CD4-positive, alpha-beta T cell (primary cell): ENCODE measurements at regions not wholly inside any gene's neighbourhood (a gene's known extent, or its start where the extent isn't known, plus 50 kb on each side); places are given as distances from the start of the nearest gene placed in this dataset.

Experiments used
- ATAC-seq: fragments of 200-7000 bp; cut with Tn5 transposase; one replicate; pipeline ENCODE4 v1.10.0; 2022; ENCODE audit warnings: mild to moderate bottlenecking; ENCODE audit not compliant: poor library complexity
- CTCF ChIA-PET: fragments of 350-600 bp; sonication (Branson Sonifier 250); formaldehyde crosslinking; loops from one replicate; lab custom pipeline; 2021; ENCODE audit warnings: antibody characterized with exemption, inconsistent platforms; lab: Charles Lee
- POLR2A ChIA-PET: fragments of 350-600 bp; sonication (Branson Sonifier 250); formaldehyde crosslinking; loops from one replicate; lab custom pipeline; 2021; ENCODE audit warnings: antibody characterized with exemption, inconsistent platforms; lab: Charles Lee
- DNase-seq, 14 experiments: peaks; one replicate each; pipeline ENCODE4 v3.0.0-alpha.2; 2013 to 2020; ENCODE audit warnings: mixed read lengths in 2 of 14
- H3K27ac ChIP-seq, 2 donors: one replicate each; pipeline versions ENCODE4 v1.5.1 to v1.7.0; 2013; ENCODE audit warnings: low read length in 2 of 2, low read depth in 1 of 2, mild to moderate bottlenecking in 1 of 2
- H3K27me3 ChIP-seq, 2 experiments: 1 replicate in 1 of 2; 2 replicates in 1 of 2; pipeline versions ENCODE4 v1.6.1 to v1.7.0; 2013; ENCODE audit warnings: low read length in 2 of 2, control low read depth in 1 of 2, mild to moderate bottlenecking in 1 of 2, moderate library complexity in 1 of 2; ENCODE audit not compliant: insufficient read depth in 2 of 2, control insufficient read depth in 1 of 2
- H3K36me3 ChIP-seq: one replicate; pipeline ENCODE4 v1.6.1; 2013; ENCODE audit warnings: low read length, control low read depth; ENCODE audit not compliant: insufficient read depth
- H3K4me1 ChIP-seq: one replicate; pipeline ENCODE4 v1.6.1; 2013; ENCODE audit warnings: low read length, control low read depth; ENCODE audit not compliant: insufficient read depth
- H3K4me3 ChIP-seq: one replicate; pipeline ENCODE4 v1.5.1; 2013; ENCODE audit warnings: mild to moderate bottlenecking, low read length, moderate library complexity
- H3K9me3 ChIP-seq, 2 experiments: 1 replicate in 1 of 2; 2 replicates in 1 of 2; pipeline versions ENCODE4 v1.6.1 to v1.7.0; 2013; ENCODE audit warnings: low read length in 2 of 2, mild to moderate bottlenecking in 2 of 2, control low read depth in 1 of 2, moderate library complexity in 1 of 2; ENCODE audit not compliant: control insufficient read depth in 1 of 2, insufficient read depth in 1 of 2
- H3K27ac Mint-ChIP-seq: one replicate; pipeline ENCODE4 v1.8.0; 2020; ENCODE audit warnings: mixed read lengths
- H3K27me3 Mint-ChIP-seq: one replicate; pipeline ENCODE4 v1.8.0; 2021; ENCODE audit warnings: mixed read lengths
- H3K36me3 Mint-ChIP-seq: one replicate; pipeline ENCODE4 v1.8.0; 2021; ENCODE audit warnings: low read depth, mixed read lengths
- H3K4me1 Mint-ChIP-seq: one replicate; pipeline ENCODE4 v1.8.0; 2021; ENCODE audit warnings: low read depth, mixed read lengths
- H3K4me3 Mint-ChIP-seq: one replicate; pipeline ENCODE4 v1.8.0; 2020; ENCODE audit warnings: mild to moderate bottlenecking, mixed read lengths
- H3K9me3 Mint-ChIP-seq: one replicate; pipeline ENCODE4 v1.8.0; 2020; ENCODE audit warnings: mixed read lengths
- CTCF ChIP-seq: fragments of 200-600 bp; IDR thresholded peaks from one replicate; pipeline ENCODE4 v1.8.0; 2022; ENCODE audit warnings: antibody characterized with exemption, mild to moderate bottlenecking
- intact Hi-C, 2 experiments: fragments of 100-400 bp; cut with DNase I in 1 of 2; cut with micrococcal nuclease in 1 of 2; formaldehyde crosslinking; loops; one replicate each; pipeline versions ENCODE4 v1.15.1 to v1.9.0; 2023 to 2025; cut with DNase I, micrococcal nuclease

DNA sequence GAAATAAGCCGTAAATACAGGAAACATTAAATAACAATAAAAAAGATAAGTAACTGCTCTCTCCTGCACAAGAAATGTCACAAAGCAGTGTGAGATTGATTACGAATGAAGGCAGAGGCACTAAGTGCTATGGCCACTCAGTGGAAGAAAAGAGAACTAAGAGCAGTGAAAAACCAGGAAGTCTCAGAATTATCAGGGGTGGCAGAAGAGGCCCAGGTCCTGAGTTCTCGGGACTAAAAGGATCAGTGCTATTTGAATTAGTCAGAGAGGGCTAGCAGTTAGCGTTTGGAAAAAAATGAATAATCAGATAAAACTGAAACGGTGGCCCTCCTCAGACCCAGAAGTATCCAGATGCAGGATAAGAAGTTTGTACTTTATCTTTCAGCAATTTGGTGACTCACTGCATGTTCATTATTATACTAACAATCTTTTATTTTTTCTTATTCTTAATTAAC, 367.1 kb downstream of the ZEB2 start:
- Mint-ChIP-seq H3K9me3 (no peaks in the 10 kb centered on the region), H3K27ac (no peak overlapping the region), H3K4me3 (no peak overlapping the region), H3K27me3 (no peaks in the 10 kb centered on the region), H3K36me3 (no peaks in the 10 kb centered on the region), H3K4me1 (no peaks in the 10 kb centered on the region)
- Histone ChIP-seq H3K27me3 (no peaks in the 10 kb centered on the region), H3K36me3 (no peaks in the 10 kb centered on the region), H3K9me3 (no peaks in the 10 kb centered on the region), H3K4me3 (no peak overlapping the region), H3K4me1 (no peaks in the 10 kb centered on the region), H3K27ac (no peak overlapping the region)
- POLR2A ChIA-PET = no interaction called here
- CTCF ChIA-PET = no interaction called here
- ATAC-seq (no peak), DNase-seq (peak in 1 of 14 experiments; percentile 8)
- TF ChIP-seq CTCF = no peak
- intact Hi-C loops = no loop called here

GRCh38 chr2:144151851-144152250, 368.1 kb downstream of the ZEB2 start:
- Mint-ChIP-seq H3K27ac (no peak overlapping the region), H3K4me3 (no peak overlapping the region), H3K9me3 (no peaks in the 10 kb centered on the region), H3K4me1 (no peaks in the 10 kb centered on the region), H3K36me3 (no peaks in the 10 kb centered on the region), H3K27me3 (no peaks in the 10 kb centered on the region)
- ATAC-seq (no peak), DNase-seq (no peak)
- CTCF ChIA-PET = no interaction called here
- no peaks in the 10 kb centered on the region for H3K4me1 ChIP-seq
- H3K36me3 ChIP-seq = no peaks in the 10 kb centered on the region
- TF ChIP-seq CTCF = no peak
- H3K27ac ChIP-seq = no peak overlapping the region
- H3K27me3 ChIP-seq = no peaks in the 10 kb centered on the region
- intact Hi-C loops = no loop called here
- no peak overlapping the region for H3K4me3 ChIP-seq
- no peaks in the 10 kb centered on the region for H3K9me3 ChIP-seq
- POLR2A ChIA-PET = no interaction called here

DNA sequence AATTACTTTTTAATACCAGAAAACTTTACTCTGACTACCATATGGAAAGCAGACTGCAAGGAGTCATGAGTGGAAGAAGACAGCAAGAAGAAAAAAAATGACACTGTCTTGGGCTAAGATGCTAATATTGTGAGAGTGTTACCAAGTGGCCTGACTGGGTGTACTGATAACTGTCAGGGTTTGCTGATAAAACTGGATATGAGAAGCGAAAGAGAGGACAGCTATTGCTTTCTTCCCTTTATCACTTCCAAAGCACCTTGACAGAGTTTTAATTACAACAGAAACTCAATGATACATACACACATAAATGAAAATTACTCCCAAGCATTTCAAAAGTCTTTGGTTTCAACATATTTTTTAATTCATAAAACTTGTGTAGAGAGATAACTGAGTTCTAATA, 368.5 kb downstream of the ZEB2 start:
- Histone ChIP-seq H3K4me3 (no peak overlapping the region), H3K36me3 (no peaks in the 10 kb centered on the region), H3K4me1 (no peaks in the 10 kb centered on the region), H3K9me3 (no peaks in the 10 kb centered on the region), H3K27me3 (no peaks in the 10 kb centered on the region), H3K27ac (no peak overlapping the region)
- Mint-ChIP-seq H3K27me3 (no peaks in the 10 kb centered on the region), H3K36me3 (no peaks in the 10 kb centered on the region), H3K4me3 (no peak overlapping the region), H3K4me1 (no peaks in the 10 kb centered on the region), H3K9me3 (no peaks in the 10 kb centered on the region), H3K27ac (no peak overlapping the region)
- intact Hi-C loops = no loop called here
- ChIA-PET POLR2A (no interaction called here), CTCF (no interaction called here)
- no peak for DNase-seq
- TF ChIP-seq CTCF = no peak
- ATAC-seq = no peak
